NCI-H446 (cell line): ENCODE measurements at regions not wholly inside any gene's neighbourhood (a gene's known extent, or its start where the extent isn't known, plus 50 kb on each side); places are given as distances from the start of the nearest gene placed in this dataset.
"Not testable (repeated sequence)": the region's sequence is repeated elsewhere in the genome, so short reads cannot be mapped to it uniquely, and the experiment has no call there.

Source experiments
- DNase-seq, 2 experiments: peaks; one replicate each; lab custom pipeline; 2025; lab: John Stamatoyannopoulos, UW

- no peak for DNase-seq
These were observed 224.7 kb downstream of the CAAP1 start for GRCh38 chr9:26667882-26668281.

GRCh38 chr9:26665666-26666065 lies 226.9 kb downstream of the CAAP1 start:
- no peak for DNase-seq

GRCh38 chr9:26664087-26664773 lies 228.4 kb downstream of the CAAP1 start:
- not testable (repeated sequence) for DNase-seq

- no peak for DNase-seq
These were observed 230.1 kb downstream of the CAAP1 start for GRCh38 chr9:26662476-26662875.

GRCh38 chr9:26658476-26658875 lies 234.1 kb downstream of the CAAP1 start:
- DNase-seq, result no peak

- DNase-seq, result no peak
These were observed 234.6 kb downstream of the CAAP1 start for GRCh38 chr9:26657958-26658357.

GRCh38 chr9:26656003-26656870 lies 236.4 kb downstream of the CAAP1 start:
- DNase-seq, result peak; percentile 3 to 44

- DNase-seq, result no peak
These were observed 237.4 kb downstream of the CAAP1 start for GRCh38 chr9:26655166-26655565.

GRCh38 chr9:26650325-26650724 lies 242.3 kb downstream of the CAAP1 start:
- DNase-seq, result no peak

GRCh38 chr9:26643826-26644225 lies 248.8 kb downstream of the CAAP1 start:
- DNase-seq, result no peak

GRCh38 chr9:26639761-26640160 lies 252.8 kb downstream of the CAAP1 start:
- DNase-seq, result no peak

- DNase-seq, result no peak
These were observed 255.5 kb downstream of the CAAP1 start for GRCh38 chr9:26637101-26637500.

GRCh38 chr9:26613851-26614350 lies 278.7 kb downstream of the CAAP1 start:
- DNase-seq, result peak in 1 of 2 experiments; percentile 21

- no peak for DNase-seq
These were observed 280.4 kb downstream of the CAAP1 start for GRCh38 chr9:26612211-26612610.

- no peak for DNase-seq
These were observed 285.8 kb downstream of the CAAP1 start for GRCh38 chr9:26606756-26607155.

GRCh38 chr9:26605367-26605766 lies 287.2 kb downstream of the CAAP1 start:
- DNase-seq, result no peak

GRCh38 chr9:26604076-26604662 lies 288.4 kb downstream of the CAAP1 start:
- DNase-seq, result no peak

GRCh38 chr9:26603617-26604016 lies 289.0 kb downstream of the CAAP1 start:
- no peak for DNase-seq

GRCh38 chr9:26597542-26598149 lies 295.0 kb downstream of the CAAP1 start:
- DNase-seq, result no peak

- no peak for DNase-seq
These were observed 313.5 kb downstream of the CAAP1 start for GRCh38 chr9:26579056-26579455.

- no peak for DNase-seq
These were observed 317.6 kb downstream of the CAAP1 start for GRCh38 chr9:26574898-26575440.

GRCh38 chr9:26574256-26574655 lies 318.3 kb downstream of the CAAP1 start:
- no peak for DNase-seq
